NCI-H226 (cell line): ENCODE measurements at regions not wholly inside any gene's neighbourhood (a gene's known extent, or its start where the extent isn't known, plus 50 kb on each side); places are given as distances from the start of the nearest gene placed in this dataset.
A peak's percentile ranks its signal among the peaks of the same experiment; 100 is the strongest.
"Not testable (repeated sequence)": the region's sequence is repeated elsewhere in the genome, so short reads cannot be mapped to it uniquely, and the experiment has no call there.

Source experiments
- DNase-seq: peaks from one replicate; pipeline ENCODE4 v3.0.0-alpha.2; 2015

DNA sequence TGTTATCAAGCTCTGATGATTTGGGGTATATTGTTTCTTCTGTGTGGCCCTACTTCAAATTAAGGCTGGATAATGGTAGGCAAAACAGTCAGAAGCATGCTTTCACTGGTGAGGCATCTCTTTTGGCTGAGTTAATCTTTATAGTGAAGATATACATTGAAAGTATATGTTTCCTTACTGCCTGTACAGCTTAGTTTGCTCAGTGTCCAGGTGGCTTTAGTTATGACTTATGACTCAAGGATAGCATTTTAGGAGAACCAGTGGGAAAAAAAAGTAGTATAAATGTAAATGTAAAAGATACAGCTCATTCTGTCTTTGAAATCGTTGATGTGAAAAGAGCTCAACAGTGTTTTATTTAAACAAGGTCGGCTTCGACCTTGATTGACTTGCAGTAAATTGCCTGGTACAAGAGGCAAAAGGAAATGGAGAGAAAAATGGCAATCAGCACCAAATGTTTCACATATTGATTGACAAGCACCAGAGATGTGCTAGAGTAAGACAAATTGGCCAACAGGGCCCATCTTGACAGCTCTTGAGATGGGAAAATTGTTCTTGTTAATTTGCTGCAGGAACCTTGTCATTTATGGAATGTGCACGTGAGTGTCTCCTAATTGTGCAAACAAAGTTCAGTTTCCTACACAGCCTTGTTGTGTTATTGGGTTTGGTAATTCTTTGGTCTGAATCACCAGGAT is 447.4 kb upstream of the WWC1 start:
- DNase-seq: no peak

DNA sequence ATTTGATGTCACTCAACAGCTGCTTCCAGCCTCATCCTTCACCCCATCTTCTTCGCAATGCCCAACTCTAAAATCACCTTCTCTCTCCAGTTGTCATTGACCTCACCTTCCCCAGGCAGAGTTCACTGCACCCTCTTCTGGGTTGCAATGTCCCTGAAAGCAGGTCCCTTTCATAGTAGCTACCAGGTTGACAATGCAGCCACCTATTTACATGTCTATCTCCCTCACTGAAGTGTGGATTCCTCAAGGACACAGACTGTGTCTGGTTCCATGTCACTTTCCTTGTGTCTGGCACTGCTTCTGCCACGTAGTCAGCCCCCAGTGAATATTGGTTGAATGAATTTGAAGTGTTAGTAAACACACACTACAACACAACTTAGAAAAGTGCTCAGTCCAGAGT is 445.5 kb upstream of the WWC1 start:
- DNase-seq: no peak

DNA sequence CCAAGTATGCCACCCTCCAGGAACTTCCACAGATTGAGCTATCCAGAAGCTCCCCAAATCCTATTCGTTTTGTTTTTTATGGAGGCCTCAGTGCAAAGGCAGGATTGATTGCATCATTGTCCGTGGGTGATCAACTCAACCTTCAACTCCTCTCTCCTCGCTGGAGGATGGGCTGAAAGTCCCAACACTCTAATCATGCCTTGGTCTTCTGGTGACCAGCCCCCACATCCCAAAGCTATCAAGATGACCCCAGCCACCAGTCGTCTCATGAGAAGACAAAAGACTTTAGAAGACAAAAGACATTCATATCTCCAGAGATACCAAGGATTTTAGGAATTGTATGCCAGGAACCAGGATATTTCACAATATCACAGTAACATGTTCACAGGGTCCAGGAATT is 441.6 kb upstream of the WWC1 start:
- DNase-seq: no peak

DNA sequence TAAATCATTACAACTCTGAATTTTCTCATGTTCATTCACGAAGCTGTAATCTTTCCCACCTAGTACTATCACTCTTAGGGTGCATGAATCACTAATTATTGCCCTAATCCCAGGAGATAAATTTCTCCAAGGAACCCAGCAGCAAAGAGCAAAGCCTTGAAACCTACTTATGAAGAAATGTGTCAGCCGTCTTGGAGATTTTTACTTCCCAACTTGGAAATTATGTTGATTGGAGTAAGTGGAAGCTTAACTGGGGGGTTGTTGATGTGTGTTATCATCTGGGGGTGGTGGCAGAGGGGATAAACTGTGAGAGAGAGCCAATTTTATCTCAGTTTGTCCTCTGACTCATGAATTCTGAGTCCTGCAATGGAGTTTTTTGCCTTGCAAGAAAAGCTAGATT is 440.5 kb upstream of the WWC1 start:
- DNase-seq: peak; percentile 87

DNA sequence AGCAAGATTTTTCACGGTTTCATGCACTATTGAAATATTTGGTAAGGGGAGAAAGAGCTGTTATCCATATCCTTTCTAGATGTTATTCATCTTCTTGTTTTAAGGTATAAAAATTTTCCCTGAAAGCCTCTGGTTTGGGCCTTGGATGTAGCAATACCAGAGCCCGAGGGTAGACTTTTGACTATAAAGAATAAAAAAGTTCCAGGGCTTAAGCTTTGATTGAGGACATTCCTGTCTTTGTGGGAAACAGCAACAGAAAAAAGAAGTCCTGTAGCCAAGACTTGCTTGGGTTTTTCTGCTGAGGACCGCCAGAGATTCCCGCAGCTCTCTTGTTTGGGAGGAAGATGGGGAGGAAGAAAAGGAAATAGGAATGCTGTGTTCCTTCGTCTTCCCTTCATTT is 440.0 kb upstream of the WWC1 start:
- DNase-seq: peak; percentile 47

DNA sequence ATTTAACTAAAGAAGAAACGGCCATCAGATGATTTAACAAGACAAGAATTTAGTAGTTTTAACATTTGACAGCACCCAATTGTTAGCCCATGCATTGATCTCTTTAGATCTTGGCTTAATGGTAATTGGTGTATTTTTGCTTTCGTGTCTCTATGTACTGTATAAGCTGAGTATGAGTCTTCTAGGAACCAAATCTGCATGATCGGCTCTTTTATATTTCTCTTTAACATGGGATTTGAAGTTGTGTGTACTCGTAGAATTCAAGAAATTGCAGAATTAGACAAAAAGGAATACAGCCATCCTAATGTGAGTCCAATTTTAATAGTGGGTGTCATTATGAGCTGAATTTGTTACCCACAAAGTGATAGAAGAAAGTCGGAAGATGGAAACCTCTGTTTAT is 438.9 kb upstream of the WWC1 start:
- no peak for DNase-seq

DNA sequence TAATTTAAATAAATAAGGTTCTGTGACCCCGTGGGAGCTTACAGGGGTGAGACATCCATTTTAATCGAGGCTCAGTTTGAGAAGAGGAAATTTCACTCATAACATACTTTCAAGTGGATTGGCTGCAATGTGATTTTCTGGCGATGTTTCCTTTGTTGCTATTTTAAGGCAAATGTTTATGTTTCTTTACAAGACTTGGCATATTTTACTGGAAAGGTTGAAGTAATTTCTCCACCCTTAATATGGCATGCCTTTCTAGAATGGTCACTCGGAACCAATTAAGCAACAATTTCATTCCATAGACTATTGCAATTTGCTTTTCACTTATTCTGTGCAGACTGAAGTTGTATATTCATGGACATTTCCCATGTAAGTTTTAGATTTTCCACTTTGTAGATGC is 438.0 kb upstream of the WWC1 start:
- no peak for DNase-seq

DNA sequence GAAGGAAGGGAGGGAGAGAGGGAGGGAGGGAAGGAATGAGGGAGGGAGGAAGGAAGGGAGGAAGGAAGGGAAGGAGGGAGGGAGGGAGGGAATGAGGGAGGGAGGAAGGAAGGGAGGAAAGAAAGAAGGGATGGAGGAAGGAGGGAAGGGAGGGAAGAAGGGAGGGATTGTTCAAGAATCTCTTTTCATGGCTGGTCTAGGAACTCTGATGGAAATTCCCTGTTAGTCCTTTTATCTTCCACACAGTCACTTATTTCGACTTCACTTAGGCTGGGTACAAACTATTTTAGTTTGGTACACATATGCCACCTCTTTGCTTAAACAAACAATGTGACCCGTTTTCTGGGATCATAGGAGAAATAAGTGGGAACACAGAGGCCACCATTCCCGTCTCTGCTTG is 435.6 kb upstream of the WWC1 start:
- DNase-seq: no peak

DNA sequence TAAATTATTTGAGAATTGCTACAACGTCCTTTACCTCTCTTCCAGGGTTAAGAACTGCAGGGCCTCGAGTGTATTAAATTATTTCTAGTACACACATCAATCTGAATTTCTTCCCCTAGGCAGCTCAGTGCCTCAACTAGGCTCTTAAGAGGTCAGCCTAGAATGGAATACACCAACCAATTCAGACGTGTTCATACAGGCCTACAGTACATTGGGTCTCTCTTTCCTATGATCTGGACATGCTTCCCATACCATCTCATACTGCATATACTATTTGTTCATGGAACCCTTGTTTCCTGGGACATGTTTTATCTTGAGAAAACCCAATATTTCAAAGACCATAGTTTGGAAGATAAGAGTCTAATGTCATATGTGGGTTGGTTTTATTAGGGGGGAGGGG is 434.1 kb upstream of the WWC1 start:
- DNase-seq: no peak

DNA sequence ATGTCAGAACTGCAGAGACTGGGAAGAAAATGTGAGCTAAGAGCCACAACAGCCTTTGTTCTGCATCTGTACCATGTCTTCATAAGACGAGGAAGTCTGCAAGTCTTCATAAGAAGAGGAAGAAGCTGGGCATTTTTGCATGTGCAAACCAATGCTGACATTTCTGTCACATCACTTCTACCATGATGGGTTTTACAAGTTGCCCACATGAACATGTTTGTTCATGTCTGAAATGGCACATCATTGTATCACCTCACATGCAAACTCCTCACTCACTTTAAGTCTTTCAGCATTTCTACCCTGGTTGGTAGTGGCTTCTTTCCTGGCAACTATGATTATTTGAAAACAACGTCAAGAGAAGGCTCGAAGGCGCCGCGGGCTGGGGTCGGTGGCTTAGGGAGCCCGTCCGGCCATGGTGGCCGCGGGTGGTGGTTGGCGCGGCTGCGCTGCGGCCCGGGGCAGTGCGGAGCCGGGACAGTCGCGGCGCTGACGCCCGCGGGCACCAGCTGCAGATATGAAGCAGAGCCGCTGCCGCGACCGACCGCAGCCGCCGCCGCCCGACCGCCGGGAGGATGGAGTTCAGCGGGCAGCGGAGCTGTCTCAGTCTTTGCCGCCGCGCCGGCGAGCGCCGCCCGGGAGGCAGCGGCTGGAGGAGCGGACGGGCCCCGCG is 433.1 kb upstream of the WWC1 start:
- not testable (repeated sequence) for DNase-seq

DNA sequence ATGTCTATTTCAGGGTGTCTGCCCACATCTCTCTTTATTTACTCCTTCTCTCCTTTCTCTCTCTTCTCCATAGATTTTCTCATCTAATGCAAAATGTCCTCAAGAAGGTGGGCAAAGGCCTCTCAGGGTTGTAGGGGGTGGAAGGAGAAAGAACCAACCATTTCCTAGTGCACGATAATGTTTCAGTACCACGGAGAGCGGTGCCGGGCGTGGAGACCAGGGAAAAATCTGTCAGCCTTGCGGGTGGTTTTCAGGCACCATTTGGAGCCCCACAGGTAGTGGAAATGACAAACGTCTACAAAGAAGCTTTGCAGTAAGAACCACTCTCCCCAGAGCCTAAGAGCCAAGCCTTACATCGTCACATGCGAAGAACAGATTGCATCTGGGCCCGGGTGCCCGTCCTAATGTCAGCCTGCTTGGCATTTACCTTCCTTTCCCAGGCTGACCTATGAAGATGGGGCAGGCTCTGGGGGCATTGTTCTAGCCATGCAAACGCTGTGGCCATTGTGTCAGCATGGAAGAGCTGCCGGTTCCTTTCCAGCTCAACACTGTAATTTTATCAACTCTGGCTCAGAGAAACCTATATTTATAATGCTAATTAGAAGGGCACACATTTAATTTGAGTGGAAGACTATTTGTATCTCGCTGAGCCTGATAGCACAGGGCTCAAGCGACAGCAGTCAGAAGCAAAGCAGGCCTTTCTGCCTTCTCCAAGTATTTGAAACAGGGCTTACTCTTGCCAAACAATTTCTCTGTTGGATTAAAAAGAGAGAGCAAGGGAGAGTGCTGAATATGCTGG is 430.1 kb upstream of the WWC1 start:
- DNase-seq: no peak

DNA sequence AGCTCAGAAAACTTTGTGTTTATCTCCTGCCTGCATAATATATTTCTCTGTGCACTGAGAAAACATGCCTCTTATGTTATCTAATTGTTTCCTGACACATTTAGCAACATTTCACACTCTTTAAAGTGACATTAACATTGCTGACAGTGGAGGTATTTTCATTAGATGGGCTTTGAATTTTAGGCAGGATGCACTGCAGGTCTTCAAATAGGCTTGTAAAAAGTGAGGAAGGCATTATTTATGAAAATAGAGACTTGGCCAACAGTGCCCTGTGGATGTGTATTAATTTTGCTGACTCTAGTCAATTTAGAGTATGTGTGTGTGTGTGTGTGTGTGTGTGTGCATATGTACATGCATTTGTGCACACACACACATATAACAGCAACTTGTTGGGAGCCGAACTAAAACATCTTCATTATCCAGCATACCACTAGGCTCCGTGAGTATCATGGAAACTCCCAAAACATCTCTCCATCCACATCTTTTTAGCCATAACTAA is 429.5 kb upstream of the WWC1 start:
- no peak for DNase-seq

DNA sequence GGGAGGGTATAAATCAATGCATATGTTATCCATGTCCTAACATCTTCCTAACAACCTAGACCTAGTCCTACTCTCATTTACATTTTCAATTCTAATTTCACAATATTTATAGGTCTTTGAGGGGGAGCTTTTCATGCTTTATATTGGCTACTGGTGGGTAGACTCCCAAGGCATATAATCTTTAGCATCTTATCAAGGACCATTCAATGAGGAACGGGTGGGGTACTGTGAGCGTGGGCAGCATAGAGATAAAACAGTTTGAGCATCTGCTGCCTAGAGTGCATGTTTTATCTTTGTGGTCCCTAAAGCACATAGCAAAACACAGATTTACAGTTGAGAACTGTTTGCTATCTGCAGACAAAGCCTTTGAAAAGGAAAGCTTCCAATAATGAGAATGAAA is 427.6 kb upstream of the WWC1 start:
- no peak for DNase-seq

DNA sequence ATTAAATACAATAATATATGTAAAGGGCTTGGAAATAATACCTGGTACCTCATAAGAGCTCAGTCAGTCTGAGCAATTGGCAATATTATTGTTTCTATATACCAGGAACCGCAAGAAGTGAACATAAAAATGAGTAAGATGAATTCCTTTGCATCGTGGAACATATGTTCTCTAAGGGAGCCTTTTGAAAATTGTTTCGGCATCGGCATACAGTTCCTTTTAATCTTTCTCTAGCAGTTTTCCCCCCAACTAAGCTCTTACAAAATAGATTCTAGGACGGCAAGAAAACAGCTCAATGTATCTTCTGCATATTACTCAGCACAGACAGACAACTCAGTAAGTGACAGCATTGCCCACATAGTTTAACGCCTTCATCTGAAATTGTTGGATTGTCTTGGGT is 426.6 kb upstream of the WWC1 start:
- no peak for DNase-seq

DNA sequence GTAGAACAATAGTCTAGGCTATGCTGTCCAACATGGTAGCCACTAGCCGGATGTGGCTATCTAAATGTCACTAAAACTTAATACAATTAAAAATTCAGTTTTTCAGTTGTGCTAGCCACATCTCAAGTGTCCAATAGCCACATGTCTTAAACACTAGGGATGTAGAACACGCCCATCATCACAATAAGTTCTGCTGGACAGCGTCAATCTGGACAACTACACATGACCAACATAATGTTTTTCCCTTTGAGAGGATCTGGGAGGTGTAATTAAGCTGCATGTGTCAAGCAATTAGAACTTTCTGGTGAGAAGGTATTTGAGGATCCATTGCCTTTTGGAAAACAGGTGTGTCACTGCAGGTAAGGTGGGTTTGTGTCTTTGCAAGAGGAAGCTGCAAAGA is 424.6 kb upstream of the WWC1 start:
- no peak for DNase-seq

DNA sequence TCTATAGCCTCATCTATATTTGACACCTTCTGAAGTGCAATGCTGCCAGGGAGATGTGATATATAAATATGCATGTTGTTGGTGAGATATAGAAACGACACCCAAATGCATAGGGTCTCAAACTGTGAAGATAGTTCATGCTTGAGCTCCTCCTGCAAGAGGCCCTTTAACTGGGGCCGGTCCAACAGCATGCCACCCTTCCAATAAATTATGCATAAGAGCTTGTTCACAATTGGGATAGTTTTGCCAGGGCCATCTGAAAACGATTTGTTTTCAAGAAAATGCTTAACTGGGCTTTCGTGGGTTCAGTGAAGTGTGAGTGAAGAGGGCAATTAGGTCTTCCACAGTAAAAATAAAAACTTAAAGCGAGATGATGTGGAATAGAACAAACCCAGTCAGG is 424.2 kb upstream of the WWC1 start:
- DNase-seq: no peak

DNA sequence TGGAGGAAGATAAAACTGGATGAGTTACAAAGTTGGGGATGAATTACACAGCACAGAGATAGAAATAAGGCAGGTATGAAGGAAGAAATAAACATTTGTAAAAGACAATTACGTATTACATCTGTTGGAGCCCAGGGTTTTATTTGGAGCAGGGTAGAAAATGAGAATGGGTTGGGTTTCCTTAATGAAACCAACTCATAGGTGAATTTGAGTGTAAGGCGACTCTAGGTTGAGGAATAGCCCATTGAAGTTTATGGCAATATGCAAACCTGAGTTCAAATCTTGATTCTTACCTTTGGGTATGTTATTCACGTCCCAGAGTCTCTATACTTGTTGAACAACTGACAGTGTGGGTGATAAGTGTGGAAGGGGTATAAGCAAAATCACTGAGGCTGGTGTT is 422.3 kb upstream of the WWC1 start:
- no peak for DNase-seq

DNA sequence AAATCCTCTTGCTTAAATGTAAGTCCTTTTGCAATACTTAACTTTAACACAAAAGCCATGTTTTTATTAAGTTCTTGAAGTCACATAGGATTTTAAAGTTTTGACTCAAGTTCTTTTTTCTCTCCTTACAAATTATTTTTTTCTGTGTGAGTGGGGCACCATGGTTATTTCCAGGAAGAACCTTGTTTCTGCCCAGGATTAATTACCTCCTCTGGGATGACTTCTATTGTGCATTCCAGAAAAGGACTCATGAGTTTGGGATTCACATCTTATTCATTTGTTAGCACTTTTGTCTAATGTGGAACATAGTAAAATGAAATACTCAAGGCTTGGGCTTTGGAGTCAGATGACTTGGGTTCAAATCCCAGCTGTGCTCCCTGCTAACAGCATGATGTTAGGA is 421.4 kb upstream of the WWC1 start:
- peak; percentile 25 for DNase-seq

DNA sequence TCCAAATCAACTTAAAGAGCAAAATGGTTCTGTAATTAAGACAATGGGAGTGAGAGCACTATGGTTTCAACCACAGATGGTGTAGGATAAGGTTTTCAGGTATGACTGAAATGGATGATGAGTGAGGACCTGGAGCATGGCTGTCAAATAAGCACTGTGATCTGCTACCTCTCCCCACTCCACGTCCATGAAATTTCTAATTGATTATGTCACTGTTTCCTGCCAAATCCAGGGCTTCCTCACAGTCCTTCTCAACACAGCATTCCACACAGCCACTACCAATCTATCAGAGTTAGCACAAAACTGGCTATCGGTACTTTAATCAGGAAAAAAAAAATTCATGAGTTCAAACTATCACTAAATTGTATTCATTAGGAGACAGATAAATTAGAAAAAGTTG is 420.4 kb upstream of the WWC1 start:
- DNase-seq: no peak

DNA sequence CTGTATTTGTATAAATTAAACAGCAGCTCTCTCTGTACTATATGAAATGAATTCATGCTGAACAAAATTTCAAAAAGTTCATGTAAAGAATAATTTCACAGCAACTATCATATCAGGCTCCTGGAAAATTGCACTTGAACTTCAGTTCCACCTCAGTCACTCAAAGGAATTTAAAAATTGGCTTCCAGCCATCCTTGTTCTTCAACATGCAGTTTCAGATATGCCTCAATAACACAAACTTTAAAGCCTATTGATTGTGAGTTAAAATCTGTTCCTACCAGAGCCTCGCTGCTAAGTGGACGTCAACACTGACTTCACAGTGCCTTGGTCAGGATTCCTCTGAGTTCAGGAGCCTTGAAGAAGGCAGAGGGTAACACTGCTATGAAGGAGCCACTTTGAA is 418.7 kb upstream of the WWC1 start:
- no peak for DNase-seq

DNA sequence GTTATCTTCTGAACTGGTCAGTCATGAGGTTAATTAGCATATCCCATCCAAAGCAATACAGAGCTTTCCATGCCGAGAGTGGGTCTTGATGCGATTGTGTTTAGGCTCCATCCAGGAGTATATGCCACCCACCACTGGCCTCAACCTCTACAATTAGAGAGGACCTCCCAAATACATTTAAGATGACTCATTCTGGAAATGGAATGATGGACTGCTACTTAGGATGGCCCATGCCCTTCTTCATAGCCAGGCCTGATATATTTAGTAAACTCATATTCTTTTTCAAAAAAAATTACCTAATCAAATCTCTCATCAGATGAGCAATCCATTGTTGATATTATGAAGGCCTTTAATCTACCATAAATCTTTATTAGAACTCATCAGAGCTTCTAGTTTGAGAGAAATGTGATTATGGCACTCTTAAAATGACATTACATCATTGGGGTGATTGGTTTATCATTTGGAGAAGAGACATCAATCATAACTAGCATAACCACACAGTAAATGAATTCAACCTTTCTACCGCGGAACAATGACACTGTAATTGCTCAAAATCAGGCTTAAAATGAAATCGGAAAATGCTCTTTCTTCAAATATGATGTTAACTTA is 414.2 kb upstream of the WWC1 start:
- DNase-seq: peak; percentile 20

DNA sequence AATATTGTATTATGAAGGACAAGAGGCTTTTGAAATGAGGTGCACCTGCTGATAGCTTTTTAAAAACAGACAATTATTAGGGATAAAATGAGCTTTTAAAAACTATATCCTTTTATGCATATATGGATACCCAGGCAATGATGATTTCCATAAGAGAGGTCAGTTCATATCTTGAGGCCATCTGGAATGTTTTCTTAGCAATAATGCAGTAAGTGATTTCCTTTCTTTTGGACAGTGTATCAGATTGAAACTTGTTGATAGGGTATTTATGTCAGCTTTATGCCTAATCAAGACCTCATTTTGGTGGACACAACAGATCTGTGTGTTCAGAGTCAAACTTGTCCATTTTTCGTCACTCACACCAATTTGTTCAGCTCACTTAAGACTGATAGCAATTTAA is 413.5 kb upstream of the WWC1 start:
- no peak for DNase-seq

DNA sequence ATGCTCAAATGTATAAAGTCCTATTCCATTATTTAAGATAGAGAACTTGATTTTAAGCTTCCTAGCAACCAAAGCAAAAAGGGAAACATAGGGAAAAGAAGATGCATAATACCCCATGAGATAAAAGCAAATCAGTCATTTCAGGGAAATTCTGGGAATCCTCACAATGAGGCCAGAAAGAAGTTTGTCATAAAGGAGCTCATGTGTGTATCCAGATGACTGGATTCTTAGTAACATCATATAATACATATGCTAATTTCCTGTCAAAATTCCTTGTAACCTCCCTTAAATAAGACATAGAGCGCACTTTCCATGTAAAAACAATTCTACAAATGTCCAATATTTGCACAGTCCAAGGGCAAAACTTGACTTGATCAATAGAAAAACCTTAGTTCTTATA is 411.0 kb upstream of the WWC1 start:
- DNase-seq: no peak

DNA sequence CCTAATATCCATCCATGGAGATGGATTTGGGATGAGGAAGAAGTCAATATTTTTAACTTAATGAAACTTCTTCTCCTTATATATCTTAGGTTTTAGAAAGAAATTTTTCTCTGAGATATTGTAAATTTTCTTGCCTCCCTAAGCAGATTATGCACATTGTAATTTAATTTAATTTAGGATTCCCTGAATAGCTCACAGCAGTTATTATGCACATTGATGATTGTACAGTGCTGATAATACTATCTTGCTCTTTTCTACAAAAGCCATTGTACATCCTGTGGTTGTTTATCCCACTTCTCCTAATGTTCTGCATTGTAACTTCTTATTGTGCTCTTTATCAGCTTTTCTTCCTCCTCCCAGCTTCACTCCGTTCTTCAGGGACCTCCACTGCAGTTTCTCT is 410.4 kb upstream of the WWC1 start:
- DNase-seq: no peak
